K562 (cell line): ENCODE measurements at regions not wholly inside any gene's neighbourhood (a gene's known extent, or its start where the extent isn't known, plus 50 kb on each side); places are given as distances from the start of the nearest gene placed in this dataset.

ENCODE experiments used
- ATAC-seq: fragments of 200-7000 bp; cut with Tn5 transposase; 3 replicates; pipeline ENCODE4 v1.9.1; 2020; ENCODE audit warnings: moderate library complexity
- BruUV-seq: library from RNA; stranded (reverse); fragments of 400-500 nt; replicated peaks from 2 replicates; lab custom pipeline; 2021; lab: Mats Ljungman, UMichigan
- CTCF ChIA-PET: fragments of 300-600 bp; formaldehyde crosslinking; extraction: SDS; loops from one replicate; lab custom pipeline; 2021; ENCODE audit warnings: low intra/inter-chr PET ratio; lab: Yijun Ruan, JAX
- POLR2A ChIA-PET: fragments of 300-600, 350-650 bp; sonication (Branson Sonifier 250); formaldehyde crosslinking; extraction: SDS; loops from one replicate; lab custom pipeline; 2021; ENCODE audit warnings: antibody characterized with exemption, inconsistent platforms; lab: Yijun Ruan, JAX
- DNase-seq, 4 experiments: peaks; one replicate each; pipeline versions ENCODE4 v3.0.0 to v3.0.0-alpha.2; 2011 to 2018; ENCODE audit warnings: low spot score in 3 of 4, mixed read lengths in 3 of 4; ENCODE audit errors: extremely low read depth in 1 of 4
- FAIRE-seq: peaks from 2 replicates; lab custom pipeline; 2011; peaks lifted over from hg19 to GRCh38; lab: Jason Lieb, UNC
- H2AFZ ChIP-seq: 2 replicates; pipeline ENCODE4 v1.6.0; 2011; ENCODE audit warnings: low read depth, low read length, control low read depth, inconsistent platforms
- H3K27ac ChIP-seq: fragments of 200-600 bp; 3 replicates; pipeline ENCODE4 v1.8.0; 2011; ENCODE audit warnings: low read depth, mild to moderate bottlenecking, control low read depth, inconsistent platforms, low read length, moderate library complexity, mixed read lengths; ENCODE audit errors: extremely low read depth
- H3K27me3 ChIP-seq, 2 experiments: fragments of 300-600 bp in 1 of 2; 2 replicates in 1 of 2; 3 replicates in 1 of 2; pipeline versions ENCODE4 v1.6.0 to v1.8.0; 2011; ENCODE audit warnings: inconsistent platforms in 2 of 2, low read length in 2 of 2, mild to moderate bottlenecking in 1 of 2, mixed read lengths in 1 of 2, moderate library complexity in 1 of 2; ENCODE audit not compliant: control insufficient read depth in 2 of 2, insufficient read depth in 2 of 2
- H3K36me3 ChIP-seq: fragments of 300-600 bp; 3 replicates; pipeline ENCODE4 v1.8.0; 2011; ENCODE audit warnings: mild to moderate bottlenecking, low read length, inconsistent platforms; ENCODE audit not compliant: control insufficient read depth, insufficient read depth
- H3K4me1 ChIP-seq, 2 experiments: fragments of 200-600 bp in 1 of 2; replicated peaks in 1 of 2; 2 replicates in 1 of 2; 3 replicates in 1 of 2; pipeline versions ENCODE4 v1.5.1 to v1.8.0; 2011; ENCODE audit warnings: inconsistent platforms in 2 of 2, low read length in 2 of 2, mild to moderate bottlenecking in 1 of 2, mixed read lengths in 1 of 2, moderate library complexity in 1 of 2; ENCODE audit not compliant: control insufficient read depth in 2 of 2, insufficient read depth in 2 of 2
- H3K4me2 ChIP-seq: 2 replicates; pipeline ENCODE4 v1.6.1; 2011; ENCODE audit warnings: low read length, control low read depth, inconsistent platforms, mixed read lengths; ENCODE audit not compliant: insufficient read depth
- H3K4me3 ChIP-seq: fragments of 200-600 bp; sonication (generic), shearing (Covaris generic); 2 replicates; pipeline ENCODE4 v1.5.1; 2016; ENCODE audit warnings: control low read depth, inconsistent platforms
- H3K79me2 ChIP-seq: fragments of 200-600 bp; 3 replicates; pipeline ENCODE4 v1.8.0; 2011; ENCODE audit warnings: low read length, inconsistent platforms; ENCODE audit not compliant: control insufficient read depth, insufficient read depth
- H3K9ac ChIP-seq, 2 experiments: 2 replicates each; pipeline versions ENCODE4 v1.6.0 to v1.6.1; 2011; ENCODE audit warnings: low read depth in 2 of 2, low read length in 2 of 2, control low read depth in 1 of 2, inconsistent platforms in 1 of 2, mild to moderate bottlenecking in 1 of 2, mixed read lengths in 1 of 2; ENCODE audit not compliant: insufficient read depth in 1 of 2
- H3K9me1 ChIP-seq: one replicate; pipeline ENCODE4 v1.6.0; 2011; ENCODE audit warnings: inconsistent platforms, mild to moderate bottlenecking, low read length, moderate library complexity; ENCODE audit not compliant: control insufficient read depth, insufficient read depth
- H3K9me3 ChIP-seq: replicated peaks from 2 replicates; pipeline ENCODE4 v1.5.1; 2011; ENCODE audit warnings: low read depth, low read length, inconsistent platforms; ENCODE audit not compliant: control insufficient read depth, insufficient read depth
- H4K20me1 ChIP-seq: replicated peaks from 2 replicates; pipeline ENCODE4 v1.6.1; 2011; ENCODE audit warnings: low read length, inconsistent platforms, mixed read lengths; ENCODE audit not compliant: control insufficient read depth, insufficient read depth
- MEIS2 ChIP-seq: fragments of 450-650 bp; IDR thresholded peaks from 2 replicates; pipeline ENCODE4 v1.6.1; 2014; ENCODE audit warnings: mild to moderate bottlenecking; ENCODE audit not compliant: partially characterized antibody
- NCOA4 ChIP-seq: fragments of 450-650 bp; IDR thresholded peaks from 2 replicates; pipeline ENCODE4 v1.6.1; 2018; ENCODE audit warnings: mild to moderate bottlenecking; ENCODE audit not compliant: partially characterized antibody
- NFE2L1 ChIP-seq: fragments of 450-650 bp; IDR thresholded peaks from 2 replicates; pipeline ENCODE4 v1.6.1; 2016; ENCODE audit warnings: missing genetic modification characterization, low read depth, mild to moderate bottlenecking, missing compliant biosample characterization, moderate library complexity, borderline replicate concordance
- RBM34 ChIP-seq: fragments of 200-400 bp; formaldehyde crosslinking; IDR thresholded peaks from 2 replicates; pipeline ENCODE4 v1.6.1; 2018; ENCODE audit warnings: low read length, borderline replicate concordance; ENCODE audit not compliant: insufficient read depth
- SAFB ChIP-seq: fragments of 200-400 bp; formaldehyde crosslinking; IDR thresholded peaks from 2 replicates; pipeline ENCODE4 v1.6.1; 2017; ENCODE audit warnings: low read depth, low read length, borderline replicate concordance
- SUPT5H ChIP-seq: fragments of 450-650 bp; IDR thresholded peaks from 2 replicates; pipeline ENCODE4 v1.6.1; 2016
- ZBTB8A ChIP-seq: fragments of 450-650 bp; IDR thresholded peaks from 2 replicates; pipeline ENCODE4 v1.6.1; 2018; ENCODE audit warnings: mild to moderate bottlenecking, moderate library complexity; ENCODE audit not compliant: partially characterized antibody
- ZNF12 ChIP-seq: sonication (generic); formaldehyde crosslinking; IDR thresholded peaks from 2 replicates; pipeline ENCODE4 v1.4.0; 2020; ENCODE audit warnings: mild to moderate bottlenecking, missing genetic modification reagents
- ZNF57 ChIP-seq: fragments of 450-650 bp; formaldehyde crosslinking; IDR thresholded peaks from 2 replicates; pipeline ENCODE4 v1.4.0; 2020; ENCODE audit warnings: mild to moderate bottlenecking, moderate library complexity
- WGBS: fragments of 100-300 bp; shearing (Covaris generic); methylation state at CpG from one replicate; pipeline ENCODE4 v1.1.6; 2016; ENCODE audit warnings: low coverage, mixed read lengths; ENCODE audit not compliant: insufficient coverage; ENCODE audit errors: missing lambda C conversion rate; 5-methylcytosine and 5-hydroxymethylcytosine counted together
- in situ Hi-C: fragments of 300-500 bp; cut with MboI; formaldehyde crosslinking; loops from 4 replicates; pipeline ENCODE4 v1.15.0; 2018; ENCODE audit warnings: inconsistent platforms, mixed read lengths
- intact Hi-C: fragments of 100-400 bp; cut with micrococcal nuclease; formaldehyde crosslinking; loops from 2 replicates; pipeline ENCODE4 v1.14.2; 2022
- TF ChIP-seq, protein P1 (sequence below): fragments of 250-450 bp; sonication (Bioruptor Pico); IDR thresholded peaks from 2 replicates; pipeline ENCODE4 v1.4.0; 2020; ENCODE audit warnings: mild to moderate bottlenecking, moderate library complexity
- TF ChIP-seq, protein P2 (sequence below): IDR thresholded peaks from 3 replicates; pipeline ENCODE4 v1.6.1; 2011; ENCODE audit warnings: borderline replicate concordance, mild to moderate bottlenecking, moderate library complexity; ENCODE audit not compliant: insufficient read length; ENCODE audit errors: extremely low read depth
- TF ChIP-seq, protein P3 (sequence below): sonication (generic); formaldehyde crosslinking; IDR thresholded peaks from 2 replicates; pipeline ENCODE4 v1.8.0; 2022; ENCODE audit warnings: missing genetic modification reagents, mild to moderate bottlenecking, borderline replicate concordance

DNA sequence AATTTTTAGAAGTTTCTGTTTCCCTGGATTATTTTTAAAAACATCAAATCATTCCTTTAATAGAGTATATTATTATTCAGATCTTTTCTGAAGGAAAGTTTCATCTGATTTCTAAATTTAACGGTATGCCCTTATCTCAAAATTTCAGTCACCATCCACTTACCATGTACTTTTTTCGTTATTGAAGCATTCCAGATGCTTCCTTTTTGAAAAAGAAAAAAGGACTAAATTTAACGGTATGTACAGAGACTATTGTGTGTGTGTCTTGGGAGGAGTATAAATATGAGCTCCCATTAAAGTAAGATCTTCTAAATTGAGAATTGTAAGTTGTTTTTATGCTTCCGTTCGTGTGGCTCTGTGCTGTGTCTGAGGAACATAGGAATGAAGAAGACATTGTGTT, 517.4 kb upstream of the GOLIM4 start:
- FAIRE-seq: no peak
- TF ChIP-seq ZNF12 (CRISPR knock-in tag): no peak
- TF ChIP-seq RBM34: no peak
- TF ChIP-seq MEIS2: no peak
- no peak for TF ChIP-seq NFE2L1
- TF ChIP-seq ZBTB8A: no peak
- TF ChIP-seq, protein P1, sequence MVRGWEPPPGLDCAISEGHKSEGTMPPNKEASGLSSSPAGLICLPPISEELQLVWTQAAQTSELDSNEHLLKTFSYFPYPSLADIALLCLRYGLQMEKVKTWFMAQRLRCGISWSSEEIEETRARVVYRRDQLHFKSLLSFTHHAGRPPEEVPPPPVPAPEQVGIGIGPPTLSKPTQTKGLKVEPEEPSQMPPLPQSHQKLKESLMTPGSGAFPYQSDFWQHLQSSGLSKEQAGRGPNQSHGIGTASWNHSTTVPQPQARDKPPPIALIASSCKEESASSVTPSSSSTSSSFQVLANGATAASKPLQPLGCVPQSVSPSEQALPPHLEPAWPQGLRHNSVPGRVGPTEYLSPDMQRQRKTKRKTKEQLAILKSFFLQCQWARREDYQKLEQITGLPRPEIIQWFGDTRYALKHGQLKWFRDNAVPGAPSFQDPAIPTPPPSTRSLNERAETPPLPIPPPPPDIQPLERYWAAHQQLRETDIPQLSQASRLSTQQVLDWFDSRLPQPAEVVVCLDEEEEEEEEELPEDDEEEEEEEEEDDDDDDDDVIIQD: no peak
- TF ChIP-seq, protein P2, sequence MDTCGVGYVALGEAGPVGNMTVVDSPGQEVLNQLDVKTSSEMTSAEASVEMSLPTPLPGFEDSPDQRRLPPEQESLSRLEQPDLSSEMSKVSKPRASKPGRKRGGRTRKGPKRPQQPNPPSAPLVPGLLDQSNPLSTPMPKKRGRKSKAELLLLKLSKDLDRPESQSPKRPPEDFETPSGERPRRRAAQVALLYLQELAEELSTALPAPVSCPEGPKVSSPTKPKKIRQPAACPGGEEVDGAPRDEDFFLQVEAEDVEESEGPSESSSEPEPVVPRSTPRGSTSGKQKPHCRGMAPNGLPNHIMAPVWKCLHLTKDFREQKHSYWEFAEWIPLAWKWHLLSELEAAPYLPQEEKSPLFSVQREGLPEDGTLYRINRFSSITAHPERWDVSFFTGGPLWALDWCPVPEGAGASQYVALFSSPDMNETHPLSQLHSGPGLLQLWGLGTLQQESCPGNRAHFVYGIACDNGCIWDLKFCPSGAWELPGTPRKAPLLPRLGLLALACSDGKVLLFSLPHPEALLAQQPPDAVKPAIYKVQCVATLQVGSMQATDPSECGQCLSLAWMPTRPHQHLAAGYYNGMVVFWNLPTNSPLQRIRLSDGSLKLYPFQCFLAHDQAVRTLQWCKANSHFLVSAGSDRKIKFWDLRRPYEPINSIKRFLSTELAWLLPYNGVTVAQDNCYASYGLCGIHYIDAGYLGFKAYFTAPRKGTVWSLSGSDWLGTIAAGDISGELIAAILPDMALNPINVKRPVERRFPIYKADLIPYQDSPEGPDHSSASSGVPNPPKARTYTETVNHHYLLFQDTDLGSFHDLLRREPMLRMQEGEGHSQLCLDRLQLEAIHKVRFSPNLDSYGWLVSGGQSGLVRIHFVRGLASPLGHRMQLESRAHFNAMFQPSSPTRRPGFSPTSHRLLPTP: no peak
- TF ChIP-seq ZNF57 (CRISPR knock-in tag): no peak
- TF ChIP-seq SUPT5H: no peak
- TF ChIP-seq, protein P3, sequence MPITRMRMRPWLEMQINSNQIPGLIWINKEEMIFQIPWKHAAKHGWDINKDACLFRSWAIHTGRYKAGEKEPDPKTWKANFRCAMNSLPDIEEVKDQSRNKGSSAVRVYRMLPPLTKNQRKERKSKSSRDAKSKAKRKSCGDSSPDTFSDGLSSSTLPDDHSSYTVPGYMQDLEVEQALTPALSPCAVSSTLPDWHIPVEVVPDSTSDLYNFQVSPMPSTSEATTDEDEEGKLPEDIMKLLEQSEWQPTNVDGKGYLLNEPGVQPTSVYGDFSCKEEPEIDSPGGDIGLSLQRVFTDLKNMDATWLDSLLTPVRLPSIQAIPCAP (CRISPR knock-in tag): no peak
- no peak for TF ChIP-seq SAFB
- TF ChIP-seq NCOA4: no peak
- Histone ChIP-seq H3K9ac (no peak overlapping the region), H3K9me3 (no peaks in the 10 kb centered on the region), H3K9me1 (no peaks in the 10 kb centered on the region), H3K36me3 (no peaks in the 10 kb centered on the region), H4K20me1 (no peaks in the 10 kb centered on the region), H3K4me2 (no peak overlapping the region), H3K27ac (no peak overlapping the region), H3K79me2 (no peaks in the 10 kb centered on the region), H3K4me3 (no peak overlapping the region), H2AFZ (no peak overlapping the region), H3K27me3 (no peaks in the 10 kb centered on the region), H3K4me1 (no peaks in the 10 kb centered on the region)
- intact Hi-C loops (no loop called here), in situ Hi-C loops (no loop called here)
- no peak for DNase-seq
- CTCF ChIA-PET: no interaction called here
- no TSS peak for BruUV-seq
- ATAC-seq: no peak
- WGBS: 0% methylated on average over 5 of the region's 5 CpGs
- POLR2A ChIA-PET: no interaction called here
